ENCODE measurements at regions not wholly inside any gene's neighbourhood (a gene's known extent, or its start where the extent isn't known, plus 50 kb on each side); places are given as distances from the start of the nearest gene placed in this dataset.

DNA sequence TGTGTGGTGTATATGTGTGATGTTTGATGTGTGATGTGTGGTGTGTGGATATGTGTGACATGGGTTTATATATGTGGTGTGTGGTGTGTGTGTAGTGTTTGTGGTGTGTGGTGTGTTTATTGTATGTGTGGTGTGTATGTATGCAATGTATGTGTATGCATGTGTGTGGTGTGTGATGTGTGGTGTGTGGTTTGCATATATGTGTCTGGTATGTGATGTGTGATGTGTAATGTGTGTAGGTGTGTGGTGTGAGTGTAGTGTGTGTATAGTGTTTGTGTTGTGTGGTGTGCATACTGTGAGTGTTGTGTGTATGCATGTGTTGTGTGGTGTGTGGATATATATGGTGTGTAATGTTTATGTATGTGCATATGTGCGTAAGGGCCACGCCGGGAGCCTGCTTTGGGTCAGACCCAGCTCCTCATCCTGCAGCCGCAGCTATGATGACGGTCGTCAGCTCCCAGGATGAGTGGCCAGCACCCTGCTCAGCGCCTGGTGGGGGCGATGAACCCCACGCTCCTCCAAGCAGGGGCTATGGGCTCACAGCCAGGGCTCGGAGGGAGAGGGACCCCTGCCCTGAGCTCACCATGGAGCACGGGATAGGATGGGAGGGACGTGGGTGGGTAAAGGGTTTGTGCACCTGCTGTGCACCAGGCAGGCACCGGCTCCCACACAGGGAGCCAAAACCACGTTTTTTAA, 331.3 kb downstream of the EIPR1 start:
- Histone ChIP-seq H3K36me3 (no peaks in the 10 kb centered on the region), H3K9me3 (replicated peaks) (peaks cover 14% of the 10 kb centered on the region), H3K4me1 (replicated peaks) (no peaks in the 10 kb centered on the region), H3K27me3 (replicated peaks) (no peaks in the 10 kb centered on the region), H3K4me3 (no peak overlapping the region), H3K27ac (no peak overlapping the region)
- DNase-seq (ENCODE audit: low read depth in 1 of 2, low spot score in 2 of 2): no peak

DNA sequence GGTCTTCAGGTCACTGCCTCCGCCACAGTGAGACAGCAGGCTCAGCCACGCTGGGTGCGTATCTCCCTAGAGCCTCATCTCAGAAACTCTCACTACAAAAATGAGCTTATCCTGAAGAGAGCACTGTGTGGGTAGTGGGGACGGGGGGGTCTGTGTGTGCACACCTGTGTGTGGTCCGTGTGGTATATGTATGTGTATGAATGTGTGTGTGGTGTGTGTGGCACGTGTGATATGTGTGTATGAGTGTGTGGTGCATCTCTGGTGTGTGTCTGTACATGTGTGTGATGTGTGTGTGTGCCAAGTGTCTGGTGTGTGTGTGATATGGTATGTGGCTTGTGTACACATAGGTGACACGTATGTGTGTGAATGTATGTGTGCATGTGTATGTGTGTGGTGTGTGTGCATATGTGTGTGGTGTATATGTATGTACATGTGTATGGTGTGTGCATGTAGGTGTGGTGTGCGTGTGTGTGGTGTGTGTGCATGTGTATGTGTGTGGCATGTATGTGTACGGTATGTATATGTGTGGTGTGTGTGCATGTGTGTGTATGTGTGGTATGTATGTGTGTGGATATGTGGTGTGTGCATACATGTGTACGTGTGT, 332.2 kb downstream of the EIPR1 start:
- H3K36me3 ChIP-seq: no peaks in the 10 kb centered on the region
- no peaks in the 10 kb centered on the region for H3K27me3 ChIP-seq (replicated peaks)
- peaks cover 14% of the 10 kb centered on the region for H3K9me3 ChIP-seq (replicated peaks)
- H3K4me3 ChIP-seq: no peak overlapping the region
- H3K4me1 ChIP-seq (replicated peaks): no peaks in the 10 kb centered on the region
- DNase-seq (ENCODE audit: low read depth in 1 of 2, low spot score in 2 of 2): no peak
- H3K27ac ChIP-seq: no peak overlapping the region

- DNase-seq (ENCODE audit: low read depth in 1 of 2, low spot score in 2 of 2): no peak
- Histone ChIP-seq H3K27ac (no peak overlapping the region), H3K4me3 (no peak overlapping the region), H3K36me3 (no peaks in the 10 kb centered on the region), H3K4me1 (replicated peaks) (no peaks in the 10 kb centered on the region), H3K9me3 (replicated peaks) (peaks cover 14% of the 10 kb centered on the region), H3K27me3 (replicated peaks) (no peaks in the 10 kb centered on the region)
Measured at GRCh38 chr2:3044587-3045317, 332.9 kb downstream of the EIPR1 start.

GRCh38 chr2:3043726-3044125, 333.9 kb downstream of the EIPR1 start:
- H3K9me3 ChIP-seq (replicated peaks): peaks cover 14% of the 10 kb centered on the region
- no peak overlapping the region for H3K4me3 ChIP-seq
- no peaks in the 10 kb centered on the region for H3K27me3 ChIP-seq (replicated peaks)
- no peak for DNase-seq (ENCODE audit: low read depth in 1 of 2, low spot score in 2 of 2)
- no peaks in the 10 kb centered on the region for H3K36me3 ChIP-seq
- H3K27ac ChIP-seq: no peak overlapping the region
- H3K4me1 ChIP-seq (replicated peaks): no peaks in the 10 kb centered on the region

GRCh38 chr2:3042601-3043585, 334.7 kb downstream of the EIPR1 start:
- no peak overlapping the region for H3K4me3 ChIP-seq
- H3K4me1 ChIP-seq (replicated peaks): no peaks in the 10 kb centered on the region
- H3K9me3 ChIP-seq (replicated peaks): peaks cover 14% of the 10 kb centered on the region
- no peaks in the 10 kb centered on the region for H3K27me3 ChIP-seq (replicated peaks)
- H3K36me3 ChIP-seq: no peaks in the 10 kb centered on the region
- H3K27ac ChIP-seq: no peak overlapping the region
- peak in 1 of 2 experiments; percentile 31 for DNase-seq (ENCODE audit: low read depth in 1 of 2, low spot score in 2 of 2)

DNA sequence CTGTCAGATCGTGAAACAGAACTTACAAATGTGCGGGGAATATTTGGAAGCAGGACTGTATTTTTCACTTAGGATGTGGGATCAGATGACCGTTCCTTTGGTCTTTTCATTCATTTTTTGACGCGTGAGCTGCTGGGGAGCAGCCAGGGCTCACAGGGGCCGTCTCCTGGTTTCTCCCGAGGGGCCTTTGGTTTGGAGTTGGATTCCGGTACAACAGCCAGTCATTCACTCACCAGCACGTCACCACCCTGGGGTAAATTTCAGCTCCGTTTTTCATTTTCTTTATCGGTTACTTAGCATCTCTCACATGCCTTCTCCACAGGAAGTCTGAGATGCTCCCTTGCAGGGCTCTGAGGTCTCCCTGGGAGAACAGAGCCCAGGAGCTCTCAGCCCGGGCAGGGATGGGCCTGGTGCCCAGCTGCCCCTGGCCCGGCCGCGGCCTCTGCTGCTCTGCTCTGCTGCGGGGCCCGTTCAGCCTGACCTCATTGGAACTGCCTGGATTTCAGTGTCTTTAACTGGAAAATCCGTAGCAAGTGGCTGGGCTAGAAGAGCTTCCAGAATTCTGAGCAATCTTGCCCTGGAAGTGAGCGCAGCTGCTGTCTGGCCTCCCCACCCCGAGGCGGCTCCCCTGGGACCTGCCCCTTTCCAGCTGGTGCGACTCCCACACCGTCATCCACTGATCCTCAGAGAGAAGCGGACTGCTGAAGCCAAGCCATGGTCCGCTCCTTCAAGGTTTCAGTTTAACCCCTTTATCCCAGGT, 335.6 kb downstream of the EIPR1 start:
- H3K9me3 ChIP-seq (replicated peaks): peaks cover 14% of the 10 kb centered on the region

DNA sequence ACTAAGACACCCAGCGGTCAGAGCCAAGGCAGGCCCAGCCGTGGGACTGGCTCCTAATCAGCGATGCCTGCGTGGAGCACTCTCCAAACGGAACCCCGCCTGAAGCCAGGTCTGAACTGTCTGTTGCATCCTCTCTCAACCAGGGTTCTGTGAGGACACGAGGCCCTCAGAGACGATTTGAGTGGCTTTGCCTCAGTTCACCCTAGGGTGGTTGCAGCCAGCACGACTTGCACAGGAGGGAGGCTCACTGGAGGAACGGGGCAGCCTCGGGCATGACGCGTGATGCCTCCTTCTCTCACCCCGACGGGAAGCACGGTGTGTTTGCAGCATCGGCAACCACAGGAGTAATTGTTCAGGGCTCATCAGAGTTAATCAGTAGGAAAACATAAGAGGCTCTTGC, 336.4 kb downstream of the EIPR1 start:
- Histone ChIP-seq H3K4me3 (no peak overlapping the region), H3K4me1 (replicated peaks) (no peaks in the 10 kb centered on the region), H3K36me3 (no peaks in the 10 kb centered on the region), H3K9me3 (replicated peaks) (peaks cover 12% of the 10 kb centered on the region), H3K27ac (no peak overlapping the region), H3K27me3 (replicated peaks) (no peaks in the 10 kb centered on the region)
- DNase-seq (ENCODE audit: low read depth in 1 of 2, low spot score in 2 of 2): peak in 1 of 2 experiments; percentile 31

More for the DNA sequence above, 335.6 kb downstream of the EIPR1 start:
- Histone ChIP-seq H3K4me3 (no peak overlapping the region), H3K27ac (no peak overlapping the region), H3K4me1 (replicated peaks) (no peaks in the 10 kb centered on the region), H3K36me3 (no peaks in the 10 kb centered on the region), H3K27me3 (replicated peaks) (no peaks in the 10 kb centered on the region)
- peak in 1 of 2 experiments; percentile 31 for DNase-seq (ENCODE audit: low read depth in 1 of 2, low spot score in 2 of 2)

GRCh38 chr2:3040496-3041140, 337.0 kb downstream of the EIPR1 start:
- no peaks in the 10 kb centered on the region for H3K4me1 ChIP-seq (replicated peaks)
- H3K27me3 ChIP-seq (replicated peaks): no peaks in the 10 kb centered on the region
- no peak overlapping the region for H3K4me3 ChIP-seq
- DNase-seq (ENCODE audit: low read depth in 1 of 2, low spot score in 2 of 2): no peak
- peaks cover 14% of the 10 kb centered on the region for H3K9me3 ChIP-seq (replicated peaks)
- H3K27ac ChIP-seq: no peak overlapping the region
- no peaks in the 10 kb centered on the region for H3K36me3 ChIP-seq

DNA sequence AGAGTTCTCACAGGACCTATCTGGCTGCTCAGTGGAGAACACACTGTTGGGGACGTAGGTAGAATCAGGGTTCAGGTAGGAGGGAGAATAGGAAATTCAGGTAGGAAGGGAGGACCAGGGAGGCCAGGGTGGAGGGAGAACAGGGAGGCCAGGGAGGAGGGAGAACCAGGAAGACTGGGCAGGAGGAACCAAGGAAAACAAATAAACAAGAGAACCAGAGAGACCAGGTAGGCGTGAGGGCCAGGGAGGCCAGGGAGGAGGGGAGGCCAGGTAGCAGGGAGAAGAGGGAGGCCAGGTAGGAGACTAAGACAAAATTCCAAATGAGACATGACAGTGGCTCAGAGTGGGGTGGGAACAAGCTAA, 337.6 kb downstream of the EIPR1 start:
- no peak for DNase-seq (ENCODE audit: low read depth in 1 of 2, low spot score in 2 of 2)
- H3K36me3 ChIP-seq: no peaks in the 10 kb centered on the region
- H3K9me3 ChIP-seq (replicated peaks): peaks cover 11% of the 10 kb centered on the region
- no peaks in the 10 kb centered on the region for H3K4me1 ChIP-seq (replicated peaks)
- H3K4me3 ChIP-seq: no peak overlapping the region
- H3K27ac ChIP-seq: no peak overlapping the region
- no peaks in the 10 kb centered on the region for H3K27me3 ChIP-seq (replicated peaks)

DNA sequence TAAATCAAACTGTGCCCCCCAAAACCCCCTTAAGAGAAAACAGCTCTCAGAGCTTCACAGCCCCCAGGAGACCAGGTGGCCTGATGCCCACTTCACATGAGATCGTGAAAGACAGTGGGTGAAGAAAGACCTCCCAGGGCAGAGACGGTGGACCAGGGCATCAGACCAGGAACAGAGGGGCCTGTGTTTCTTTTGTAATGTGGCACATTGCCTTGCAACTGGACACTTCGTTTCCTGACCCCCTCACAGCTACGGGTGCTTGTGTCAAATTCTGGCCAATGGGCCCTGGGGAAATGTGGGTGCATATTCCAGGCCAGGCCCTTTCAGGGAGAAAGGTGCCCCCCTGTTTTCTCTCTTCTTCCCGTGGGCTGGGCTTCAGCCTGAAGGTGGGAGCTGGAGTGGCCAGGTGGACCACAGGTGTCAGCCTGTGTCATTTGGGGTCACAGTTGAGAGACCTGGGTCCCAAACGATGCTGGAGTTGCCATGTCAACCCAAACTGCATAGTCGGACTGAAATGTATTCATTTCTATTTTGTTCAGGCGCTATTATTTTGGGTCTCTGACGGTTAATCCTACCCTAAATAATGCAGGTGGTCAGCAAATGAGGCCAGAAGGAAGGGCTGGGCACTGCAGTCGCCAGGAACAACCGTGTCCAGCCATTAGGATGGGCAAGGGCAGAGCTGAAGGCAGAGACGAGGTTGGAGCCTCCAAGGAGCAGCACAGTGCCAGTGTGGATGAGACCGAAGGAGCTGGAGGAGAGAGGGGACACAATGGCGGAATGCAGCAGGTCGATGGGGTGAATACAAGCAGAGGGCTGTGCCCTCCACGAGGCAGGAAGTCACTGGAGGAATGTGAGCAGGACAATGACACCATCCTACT, 338.2 kb downstream of the EIPR1 start:
- Histone ChIP-seq H3K27me3 (replicated peaks) (no peaks in the 10 kb centered on the region), H3K9me3 (replicated peaks) (peaks cover 11% of the 10 kb centered on the region), H3K36me3 (no peaks in the 10 kb centered on the region), H3K4me1 (replicated peaks) (no peaks in the 10 kb centered on the region), H3K27ac (no peak overlapping the region), H3K4me3 (no peak overlapping the region)
- DNase-seq (ENCODE audit: low read depth in 1 of 2, low spot score in 2 of 2): no peak

DNA sequence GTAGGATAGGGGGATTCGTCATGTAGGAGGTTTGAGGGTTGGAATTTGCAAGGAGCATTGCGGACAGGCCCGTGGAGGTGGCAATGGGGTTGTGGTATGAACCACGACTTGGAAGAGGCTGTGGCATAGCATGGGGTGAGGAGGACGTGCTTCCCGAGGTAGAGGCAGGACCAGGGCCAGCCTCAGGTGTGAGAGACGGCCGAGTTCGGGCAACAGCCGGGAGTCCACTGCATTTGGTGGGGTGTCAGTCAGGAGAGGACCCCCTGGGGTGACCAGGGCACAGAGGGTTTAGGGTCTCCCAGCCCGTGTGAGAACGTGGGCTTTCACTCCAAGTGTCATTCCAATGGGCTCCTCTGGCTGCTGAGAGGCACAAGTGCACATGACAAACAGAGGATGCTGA, 339.0 kb downstream of the EIPR1 start:
- Histone ChIP-seq H3K4me1 (replicated peaks) (no peaks in the 10 kb centered on the region), H3K36me3 (no peaks in the 10 kb centered on the region), H3K27ac (no peak overlapping the region), H3K27me3 (replicated peaks) (no peaks in the 10 kb centered on the region), H3K4me3 (no peak overlapping the region), H3K9me3 (replicated peaks) (peaks cover 9% of the 10 kb centered on the region)
- no peak for DNase-seq (ENCODE audit: low read depth in 1 of 2, low spot score in 2 of 2)
